Tibial nerve (tissue), 4 donors: ENCODE measurements at regions not wholly inside any gene's neighbourhood (a gene's known extent, or its start where the extent isn't known, plus 50 kb on each side); places are given as distances from the start of the nearest gene placed in this dataset.

ENCODE experiments used
- DNase-seq, 2 donors: peaks; one replicate each; pipeline ENCODE4 v3.0.0-alpha.2; 2019; ENCODE audit warnings: low spot score in 2 of 2
- H3K27ac ChIP-seq, 4 donors: fragments of 200-600 bp; sonication (generic) in 3 of 4; one replicate each; pipeline ENCODE4 v1.5.1; 2017 to 2019; ENCODE audit warnings: mild to moderate bottlenecking in 1 of 4
- H3K27me3 ChIP-seq, 2 donors: fragments of 200-600 bp; sonication (generic) in 1 of 2; one replicate each; pipeline versions ENCODE4 v1.5.1 to v1.6.0; 2017 to 2019
- H3K36me3 ChIP-seq, 3 donors: fragments of 200-600 bp; sonication (generic); one replicate each; pipeline ENCODE4 v1.5.1; 2018 to 2019
- H3K4me1 ChIP-seq, 4 donors: fragments of 200-600 bp; sonication (generic) in 3 of 4; one replicate each; pipeline ENCODE4 v1.5.1; 2017 to 2019
- H3K4me3 ChIP-seq, 4 donors: fragments of 200-600 bp; sonication (generic) in 3 of 4; one replicate each; pipeline ENCODE4 v1.5.1; 2017 to 2019; ENCODE audit warnings: mild to moderate bottlenecking in 1 of 4, moderate library complexity in 1 of 4
- H3K9me3 ChIP-seq, 4 donors: fragments of 200-600 bp; sonication (generic) in 3 of 4; one replicate each; pipeline ENCODE4 v1.5.1; 2017 to 2019
- EP300 ChIP-seq, 2 donors: sonication (generic); formaldehyde crosslinking; IDR thresholded peaks; one replicate each; pipeline ENCODE4 v1.6.1; 2017; ENCODE audit warnings: antibody characterized with exemption in 2 of 2, mild to moderate bottlenecking in 1 of 2
- POLR2A ChIP-seq, 2 donors: fragments of 450-650 bp; IDR thresholded peaks; one replicate each; pipeline ENCODE4 v1.6.1; 2017; ENCODE audit warnings: antibody characterized with exemption in 2 of 2, mild to moderate bottlenecking in 2 of 2, moderate library complexity in 2 of 2
- WGBS, 2 donors: methylation state at CpG; one replicate each; pipeline ENCODE4 v1.1.5; 2018; 5-methylcytosine and 5-hydroxymethylcytosine counted together
- TF ChIP-seq, protein P1 (sequence below), 5 experiments: fragments of 200-600 bp in 3 of 5; fragments of 450-650 bp in 2 of 5; sonication (generic) in 3 of 5; IDR thresholded peaks; one replicate each; pipeline ENCODE4 v1.5.1; 2016 to 2019; ENCODE audit warnings: antibody characterized with exemption in 5 of 5, mild to moderate bottlenecking in 3 of 5, moderate library complexity in 2 of 5

DNA sequence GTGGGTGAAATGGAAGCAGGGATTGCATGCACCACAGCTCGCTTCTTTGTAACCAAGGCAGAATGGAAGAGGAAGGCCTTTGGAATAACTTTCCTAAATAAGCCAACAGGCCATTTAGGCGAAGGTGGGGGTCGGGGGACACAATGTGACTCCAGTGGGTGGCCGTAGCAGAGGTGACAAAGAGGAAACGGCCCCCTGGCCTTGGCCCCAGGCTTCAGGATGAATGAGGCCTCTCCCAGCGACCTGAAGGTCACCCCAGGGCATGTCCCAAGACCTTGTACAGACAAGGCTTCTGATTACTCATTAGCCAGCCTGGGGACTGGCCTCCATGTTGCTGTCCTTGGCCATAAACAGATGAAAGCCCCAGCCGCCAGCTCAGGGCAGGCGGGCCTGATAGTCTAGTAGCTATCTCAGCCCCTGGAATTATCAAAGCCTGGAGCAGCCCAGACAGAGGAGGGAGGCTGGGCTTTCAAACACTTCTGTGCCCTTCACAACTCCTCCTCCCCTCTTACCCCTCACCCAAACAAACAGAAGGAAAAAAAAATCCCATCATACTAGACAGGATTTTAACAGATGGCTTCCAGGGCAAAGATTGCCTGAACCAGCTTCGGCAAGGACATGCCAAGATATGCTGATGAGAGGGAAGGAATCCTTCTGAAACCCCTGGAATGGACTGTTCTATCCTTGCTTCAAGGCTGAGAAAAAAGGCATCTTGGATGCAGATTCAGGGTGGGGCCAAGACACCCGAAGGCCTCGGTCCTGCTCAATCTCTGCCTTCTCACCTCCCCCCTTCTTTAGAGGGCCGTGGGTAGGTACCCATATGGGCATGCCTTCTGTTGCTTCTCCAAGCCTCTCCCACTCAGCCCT is 142.3 kb upstream of the PARP11 start:
- Histone ChIP-seq H3K4me3 (no peak overlapping the region), H3K27ac (no peak overlapping the region), H3K36me3 (no peaks in the 10 kb centered on the region), H3K9me3 (no peaks in the 10 kb centered on the region), H3K27me3 (no peaks in the 10 kb centered on the region), H3K4me1 (no peaks in the 10 kb centered on the region)
- whole genome bisulfite sequencing, 2 donors = 65 to 75% methylated on average over 10 to 12 of the region's 12 CpGs
- TF ChIP-seq, protein P1, sequence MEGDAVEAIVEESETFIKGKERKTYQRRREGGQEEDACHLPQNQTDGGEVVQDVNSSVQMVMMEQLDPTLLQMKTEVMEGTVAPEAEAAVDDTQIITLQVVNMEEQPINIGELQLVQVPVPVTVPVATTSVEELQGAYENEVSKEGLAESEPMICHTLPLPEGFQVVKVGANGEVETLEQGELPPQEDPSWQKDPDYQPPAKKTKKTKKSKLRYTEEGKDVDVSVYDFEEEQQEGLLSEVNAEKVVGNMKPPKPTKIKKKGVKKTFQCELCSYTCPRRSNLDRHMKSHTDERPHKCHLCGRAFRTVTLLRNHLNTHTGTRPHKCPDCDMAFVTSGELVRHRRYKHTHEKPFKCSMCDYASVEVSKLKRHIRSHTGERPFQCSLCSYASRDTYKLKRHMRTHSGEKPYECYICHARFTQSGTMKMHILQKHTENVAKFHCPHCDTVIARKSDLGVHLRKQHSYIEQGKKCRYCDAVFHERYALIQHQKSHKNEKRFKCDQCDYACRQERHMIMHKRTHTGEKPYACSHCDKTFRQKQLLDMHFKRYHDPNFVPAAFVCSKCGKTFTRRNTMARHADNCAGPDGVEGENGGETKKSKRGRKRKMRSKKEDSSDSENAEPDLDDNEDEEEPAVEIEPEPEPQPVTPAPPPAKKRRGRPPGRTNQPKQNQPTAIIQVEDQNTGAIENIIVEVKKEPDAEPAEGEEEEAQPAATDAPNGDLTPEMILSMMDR (IDR thresholded peaks at IDR 0.05) = no peak
- TF ChIP-seq POLR2A (IDR thresholded peaks at IDR 0.05) (no peak), EP300 (IDR thresholded peaks at IDR 0.05) (no peak)
- DNase-seq = no peak

DNA sequence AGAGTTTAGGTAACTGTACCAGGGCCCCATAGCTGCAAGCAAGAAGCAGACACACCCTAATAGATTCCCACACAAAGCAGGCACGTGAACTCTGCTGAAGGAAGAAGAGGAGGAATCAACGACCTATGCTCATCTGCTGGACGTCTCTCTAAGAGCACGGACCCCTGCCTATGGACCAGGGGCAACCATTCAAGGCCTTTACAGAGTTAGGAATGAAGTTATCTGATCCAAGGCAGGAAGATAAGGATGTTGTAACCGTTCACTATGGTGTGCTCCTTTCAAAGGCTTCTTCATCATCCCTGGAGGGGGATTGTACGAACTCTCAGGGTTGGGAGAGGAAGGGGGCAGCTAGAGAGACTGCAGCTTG is 141.6 kb upstream of the PARP11 start:
- H3K9me3 ChIP-seq = no peaks in the 10 kb centered on the region

DNA sequence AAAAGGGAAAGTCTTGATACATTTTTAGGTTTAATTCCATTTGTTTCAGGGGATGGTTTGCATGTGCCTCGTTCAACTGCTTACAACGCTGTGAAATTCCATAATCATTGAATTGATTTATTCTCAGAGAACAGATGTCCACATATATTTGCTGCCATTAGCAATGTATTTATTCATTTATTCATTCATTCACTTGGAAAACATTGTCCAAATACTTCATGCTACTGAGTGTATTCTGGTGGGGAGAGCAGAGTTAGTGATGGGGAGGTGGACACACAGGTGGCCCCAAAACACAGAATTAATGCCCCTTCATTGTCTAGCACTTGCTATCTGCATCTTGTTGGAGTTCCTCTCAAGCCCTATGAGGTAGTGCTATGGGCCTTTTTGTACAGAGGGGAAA is 141.2 kb upstream of the PARP11 start:
- H3K9me3 ChIP-seq = no peaks in the 10 kb centered on the region
- no peaks in the 10 kb centered on the region for H3K4me1 ChIP-seq
- no peak overlapping the region for H3K4me3 ChIP-seq
- H3K27me3 ChIP-seq = no peaks in the 10 kb centered on the region
- TF ChIP-seq EP300 (IDR thresholded peaks at IDR 0.05) (no peak), POLR2A (IDR thresholded peaks at IDR 0.05) (no peak)
- TF ChIP-seq, protein P1 (IDR thresholded peaks at IDR 0.05) = no peak
- DNase-seq = no peak
- no peaks in the 10 kb centered on the region for H3K36me3 ChIP-seq
- 77 to 85% methylated on average over 2 of the region's 2 CpGs for WGBS, 2 donors
- H3K27ac ChIP-seq = no peak overlapping the region

More for the DNA sequence above, 141.6 kb upstream of the PARP11 start:
- Histone ChIP-seq H3K27ac (no peak overlapping the region), H3K27me3 (no peaks in the 10 kb centered on the region), H3K36me3 (no peaks in the 10 kb centered on the region), H3K4me3 (no peak overlapping the region), H3K4me1 (no peaks in the 10 kb centered on the region)
- DNase-seq = no peak
- TF ChIP-seq, protein P1 (IDR thresholded peaks at IDR 0.05) = no peak
- TF ChIP-seq POLR2A (IDR thresholded peaks at IDR 0.05) (no peak), EP300 (IDR thresholded peaks at IDR 0.05) (no peak)
- 72 to 80% methylated on average over 5 to 6 of the region's 6 CpGs for WGBS, 2 donors

DNA sequence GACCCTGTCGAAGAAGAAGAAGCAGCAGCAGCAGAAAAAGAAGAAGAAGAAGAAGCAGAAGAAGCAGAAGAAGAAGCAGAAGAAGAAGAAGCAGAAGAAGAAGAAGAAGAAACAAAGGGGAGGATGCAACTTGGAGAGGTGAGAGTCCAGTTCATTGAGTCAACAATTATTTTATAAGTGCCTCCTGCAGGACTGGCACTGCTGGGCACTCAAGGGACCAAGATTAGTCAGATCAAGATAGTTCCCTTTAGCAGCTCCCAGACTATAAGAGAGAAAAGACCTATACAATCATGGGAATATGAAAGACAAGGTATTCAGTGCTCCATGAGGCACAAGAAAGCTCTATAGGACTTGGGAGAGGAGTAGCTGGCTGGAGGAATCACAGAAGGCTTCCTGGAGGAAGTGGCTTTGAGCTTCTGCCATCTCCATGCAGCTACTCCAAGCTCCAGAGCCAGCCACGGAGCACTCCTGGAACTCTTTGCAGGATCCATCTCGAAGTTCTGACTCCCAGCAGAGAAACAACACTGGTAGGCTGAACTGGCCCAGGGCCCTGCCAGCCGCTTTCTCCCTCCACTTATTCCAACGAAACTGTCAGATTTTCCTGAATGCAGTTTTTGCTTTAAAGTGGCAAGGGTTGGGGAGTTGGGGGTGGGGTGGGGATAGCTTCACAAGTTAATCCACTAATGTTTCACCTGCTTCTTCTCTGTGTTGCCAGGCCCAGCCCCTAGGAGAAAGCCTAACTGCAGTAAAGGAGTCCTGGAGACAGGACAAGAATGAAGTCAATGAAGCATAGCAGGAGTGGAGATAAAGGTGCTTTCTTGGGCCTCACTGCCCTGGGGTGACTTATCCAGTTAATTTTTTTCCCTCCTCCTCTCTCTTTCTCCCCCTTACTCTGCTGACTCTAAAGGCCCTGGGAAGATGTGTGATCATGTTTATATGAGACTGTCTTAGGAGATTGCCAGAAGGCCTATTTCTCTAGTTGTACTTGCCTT is 140.1 kb upstream of the PARP11 start:
- H3K27me3 ChIP-seq = no peaks in the 10 kb centered on the region
- H3K27ac ChIP-seq = no peak overlapping the region
- 64 to 77% methylated on average over 5 of the region's 5 CpGs for WGBS, 2 donors
- TF ChIP-seq, protein P1 (IDR thresholded peaks at IDR 0.05) = no peak
- no peak overlapping the region for H3K4me3 ChIP-seq
- no peak for DNase-seq
- H3K36me3 ChIP-seq = no peaks in the 10 kb centered on the region
- no peaks in the 10 kb centered on the region for H3K4me1 ChIP-seq
- no peaks in the 10 kb centered on the region for H3K9me3 ChIP-seq

DNA sequence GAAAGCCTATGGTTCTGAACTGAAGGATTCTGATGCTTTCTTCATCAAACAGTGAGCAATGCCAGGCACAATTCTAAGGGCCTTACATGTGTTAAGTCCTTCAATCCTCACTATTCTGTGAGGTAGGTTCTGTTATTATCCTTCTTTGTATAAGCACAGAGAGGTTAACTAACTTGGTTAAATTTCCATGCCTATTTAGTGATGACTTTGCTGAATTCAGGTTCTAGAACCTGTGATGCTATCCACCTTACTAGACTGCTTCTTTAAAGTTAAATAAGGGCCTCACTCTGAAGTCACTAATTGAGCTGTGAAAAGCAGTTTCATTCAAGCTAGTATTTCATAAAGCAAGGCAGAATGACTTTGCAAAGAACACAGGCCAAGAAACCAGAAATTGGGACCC is 138.9 kb upstream of the PARP11 start:
- H3K4me3 ChIP-seq = no peak overlapping the region
- DNase-seq = no peak
- TF ChIP-seq EP300 (IDR thresholded peaks at IDR 0.05) = no peak
- TF ChIP-seq POLR2A (IDR thresholded peaks at IDR 0.05) = no peak
- TF ChIP-seq, protein P1 (IDR thresholded peaks at IDR 0.05) = no peak
- H3K27ac ChIP-seq = no peak overlapping the region
- no peaks in the 10 kb centered on the region for H3K36me3 ChIP-seq
- H3K27me3 ChIP-seq = no peaks in the 10 kb centered on the region
- H3K9me3 ChIP-seq = no peaks in the 10 kb centered on the region
- no peaks in the 10 kb centered on the region for H3K4me1 ChIP-seq
